Right lobe of liver (tissue), 4 donors: ENCODE measurements at regions not wholly inside any gene's neighbourhood (a gene's known extent, or its start where the extent isn't known, plus 50 kb on each side); places are given as distances from the start of the nearest gene placed in this dataset.

ENCODE experiments used
- POLR2A ChIP-seq: fragments of 450-650 bp; IDR thresholded peaks from one replicate; pipeline ENCODE4 v1.6.1; 2017; ENCODE audit warnings: antibody characterized with exemption, mild to moderate bottlenecking
- TF ChIP-seq, protein P1 (sequence below), 4 donors: fragments of 200-600 bp in 3 of 4; fragments of 450-650 bp in 1 of 4; IDR thresholded peaks; one replicate each; pipeline versions ENCODE4 v1.5.1 to v1.8.0; 2016 to 2022; ENCODE audit warnings: antibody characterized with exemption in 4 of 4, mild to moderate bottlenecking in 2 of 4
- donor health status: DM: no; HTN: no; CAD: no.
- donor health status: DM: no; HTN: no; CAD: no.
- donor health status: DM: no; HTN: yes; CAD: no.

DNA sequence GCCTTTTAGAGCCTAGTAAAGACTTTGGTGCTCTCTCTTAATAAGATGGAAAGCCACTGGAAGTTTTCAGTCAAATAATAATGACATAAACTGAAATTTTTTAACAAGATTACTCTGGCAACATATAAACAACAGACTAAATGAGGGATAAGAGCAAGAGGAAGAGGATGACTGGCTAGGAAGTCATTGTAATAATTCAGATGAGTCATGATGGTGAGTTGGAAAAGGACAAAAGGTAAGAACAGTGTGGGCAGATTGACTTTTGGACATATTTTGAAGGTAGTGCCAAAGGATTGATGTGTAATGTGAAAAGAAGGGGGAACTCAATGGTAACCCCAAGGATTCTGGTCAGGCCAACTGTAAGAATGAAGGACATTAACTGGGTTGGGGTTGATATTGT, 310.3 kb downstream of the NOL4 start:
- TF ChIP-seq, protein P1, sequence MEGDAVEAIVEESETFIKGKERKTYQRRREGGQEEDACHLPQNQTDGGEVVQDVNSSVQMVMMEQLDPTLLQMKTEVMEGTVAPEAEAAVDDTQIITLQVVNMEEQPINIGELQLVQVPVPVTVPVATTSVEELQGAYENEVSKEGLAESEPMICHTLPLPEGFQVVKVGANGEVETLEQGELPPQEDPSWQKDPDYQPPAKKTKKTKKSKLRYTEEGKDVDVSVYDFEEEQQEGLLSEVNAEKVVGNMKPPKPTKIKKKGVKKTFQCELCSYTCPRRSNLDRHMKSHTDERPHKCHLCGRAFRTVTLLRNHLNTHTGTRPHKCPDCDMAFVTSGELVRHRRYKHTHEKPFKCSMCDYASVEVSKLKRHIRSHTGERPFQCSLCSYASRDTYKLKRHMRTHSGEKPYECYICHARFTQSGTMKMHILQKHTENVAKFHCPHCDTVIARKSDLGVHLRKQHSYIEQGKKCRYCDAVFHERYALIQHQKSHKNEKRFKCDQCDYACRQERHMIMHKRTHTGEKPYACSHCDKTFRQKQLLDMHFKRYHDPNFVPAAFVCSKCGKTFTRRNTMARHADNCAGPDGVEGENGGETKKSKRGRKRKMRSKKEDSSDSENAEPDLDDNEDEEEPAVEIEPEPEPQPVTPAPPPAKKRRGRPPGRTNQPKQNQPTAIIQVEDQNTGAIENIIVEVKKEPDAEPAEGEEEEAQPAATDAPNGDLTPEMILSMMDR (IDR thresholded peaks at IDR 0.05): no peak
- TF ChIP-seq POLR2A: no peak
